ENCODE measurements at regions not wholly inside any gene's neighbourhood (a gene's known extent, or its start where the extent isn't known, plus 50 kb on each side); places are given as distances from the start of the nearest gene placed in this dataset.

DNA sequence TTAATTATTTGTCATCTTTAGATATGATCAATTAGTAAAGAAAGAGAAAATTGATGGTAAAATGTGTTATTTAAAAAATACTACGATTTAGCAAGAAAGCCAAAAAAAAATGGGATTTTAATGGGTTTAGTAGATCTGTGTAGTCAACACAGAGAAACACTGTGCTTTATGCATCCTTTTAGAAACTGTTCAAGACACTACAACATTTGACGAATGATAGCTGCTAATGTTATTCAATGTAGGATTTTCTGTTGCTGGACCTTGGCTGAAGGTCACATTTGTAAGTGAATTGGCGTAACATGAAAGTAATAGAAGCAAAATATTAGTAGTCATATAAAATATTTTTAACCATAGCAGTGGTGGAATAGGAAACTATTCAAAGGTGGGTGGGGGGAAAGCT lies 1293.9 kb downstream of the NCAM2 start:
- TF ChIP-seq, protein P1, sequence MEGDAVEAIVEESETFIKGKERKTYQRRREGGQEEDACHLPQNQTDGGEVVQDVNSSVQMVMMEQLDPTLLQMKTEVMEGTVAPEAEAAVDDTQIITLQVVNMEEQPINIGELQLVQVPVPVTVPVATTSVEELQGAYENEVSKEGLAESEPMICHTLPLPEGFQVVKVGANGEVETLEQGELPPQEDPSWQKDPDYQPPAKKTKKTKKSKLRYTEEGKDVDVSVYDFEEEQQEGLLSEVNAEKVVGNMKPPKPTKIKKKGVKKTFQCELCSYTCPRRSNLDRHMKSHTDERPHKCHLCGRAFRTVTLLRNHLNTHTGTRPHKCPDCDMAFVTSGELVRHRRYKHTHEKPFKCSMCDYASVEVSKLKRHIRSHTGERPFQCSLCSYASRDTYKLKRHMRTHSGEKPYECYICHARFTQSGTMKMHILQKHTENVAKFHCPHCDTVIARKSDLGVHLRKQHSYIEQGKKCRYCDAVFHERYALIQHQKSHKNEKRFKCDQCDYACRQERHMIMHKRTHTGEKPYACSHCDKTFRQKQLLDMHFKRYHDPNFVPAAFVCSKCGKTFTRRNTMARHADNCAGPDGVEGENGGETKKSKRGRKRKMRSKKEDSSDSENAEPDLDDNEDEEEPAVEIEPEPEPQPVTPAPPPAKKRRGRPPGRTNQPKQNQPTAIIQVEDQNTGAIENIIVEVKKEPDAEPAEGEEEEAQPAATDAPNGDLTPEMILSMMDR (IDR thresholded peaks at IDR 0.05) = no peak
- no peak for TF ChIP-seq EZH2phosphoT487 (IDR thresholded peaks at IDR 0.05)
- no peak for TF ChIP-seq EZH2 (IDR thresholded peaks at IDR 0.05)

Data from neural progenitor cell (in vitro differentiated cells).